ENCODE measurements at regions not wholly inside any gene's neighbourhood (a gene's known extent, or its start where the extent isn't known, plus 50 kb on each side); places are given as distances from the start of the nearest gene placed in this dataset.

DNA sequence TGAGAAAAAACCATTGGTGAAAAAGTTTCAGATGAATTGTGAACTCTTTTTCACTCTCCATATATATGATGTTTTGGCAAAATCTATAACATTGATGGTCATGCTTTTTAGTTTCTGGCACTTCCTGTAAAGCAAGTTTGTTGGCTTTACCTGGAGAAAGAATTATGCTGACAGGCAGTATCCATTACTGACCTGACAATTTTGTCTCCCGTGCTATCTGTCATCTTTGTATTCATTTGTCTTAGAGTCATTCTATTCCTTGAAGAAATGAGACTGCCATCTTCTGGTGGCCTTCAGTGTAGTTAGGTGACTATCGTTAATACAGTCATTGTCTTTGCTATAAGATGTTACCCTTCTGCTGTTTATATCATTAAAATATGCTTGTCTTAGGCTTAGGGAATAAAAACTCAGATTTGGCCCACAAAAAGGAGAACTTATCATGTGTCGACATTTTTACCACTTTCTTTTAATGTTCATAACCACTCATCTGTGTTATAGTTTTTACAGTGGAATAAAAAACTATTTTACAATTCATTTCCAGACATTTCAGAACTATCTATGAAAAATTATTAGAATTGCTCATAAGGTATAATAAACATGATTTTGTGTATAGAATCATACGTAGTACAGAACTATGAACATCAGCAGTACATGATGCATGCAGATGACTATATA, 707.0 kb downstream of the EPM2A start:
- DNase-seq (ENCODE audit: low read depth in 6 of 9, low spot score in 9 of 9): peak in 8 of 9 donors; percentile 4 to 60 (median 24)
- Histone ChIP-seq H3K27ac (ENCODE audit: low read depth in 1 of 2, low read length in 1 of 2) (no peak overlapping the region), H3K9me3 (ENCODE audit: control insufficient read depth in 2 of 2, insufficient read depth in 1 of 2, low read length in 1 of 2) (no peaks in the 10 kb centered on the region), H3K27me3 (ENCODE audit: control insufficient read depth in 2 of 2, insufficient read depth in 1 of 2, low read length in 1 of 2) (no peaks in the 10 kb centered on the region), H3K4me1 (ENCODE audit: control insufficient read depth in 2 of 2, insufficient read depth in 2 of 2, low read length in 2 of 2) (no peaks in the 10 kb centered on the region), H3K36me3 (ENCODE audit: control insufficient read depth in 2 of 2, insufficient read depth in 2 of 2, low read length in 1 of 2) (no peaks in the 10 kb centered on the region), H3K4me3 (ENCODE audit: low read length in 2 of 2) (no peak overlapping the region)
- 48% methylated on average over 4 of the region's 4 CpGs for WGBS

DNA sequence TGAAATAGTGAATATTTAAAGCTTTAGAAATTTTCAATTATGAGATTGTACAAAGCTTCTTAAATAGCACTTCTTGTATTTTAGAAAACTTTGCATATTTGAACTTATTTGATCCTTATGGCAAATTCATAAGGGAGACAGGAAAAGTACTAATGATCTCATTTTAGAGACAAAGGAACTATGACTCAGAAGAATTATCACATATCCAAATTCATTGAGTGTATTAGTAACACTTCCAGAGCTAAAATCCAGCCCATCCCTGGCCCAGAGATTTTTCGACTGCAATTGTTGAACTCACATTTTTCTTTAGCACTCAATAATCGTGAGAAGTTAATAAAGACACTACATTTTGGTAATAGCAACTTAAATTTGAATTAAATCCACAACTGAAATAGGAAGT, 704.3 kb downstream of the EPM2A start:
- Histone ChIP-seq H3K36me3 (ENCODE audit: control insufficient read depth in 2 of 2, insufficient read depth in 2 of 2, low read length in 1 of 2) (no peaks in the 10 kb centered on the region), H3K4me3 (ENCODE audit: low read length in 2 of 2) (no peak overlapping the region), H3K9me3 (ENCODE audit: control insufficient read depth in 2 of 2, insufficient read depth in 1 of 2, low read length in 1 of 2) (no peaks in the 10 kb centered on the region), H3K27ac (ENCODE audit: low read depth in 1 of 2, low read length in 1 of 2) (no peak overlapping the region), H3K27me3 (ENCODE audit: control insufficient read depth in 2 of 2, insufficient read depth in 1 of 2, low read length in 1 of 2) (no peaks in the 10 kb centered on the region), H3K4me1 (ENCODE audit: control insufficient read depth in 2 of 2, insufficient read depth in 2 of 2, low read length in 2 of 2) (no peaks in the 10 kb centered on the region)
- WGBS: 94% methylated on average over 2 of the region's 2 CpGs
- DNase-seq (ENCODE audit: low read depth in 6 of 9, low spot score in 9 of 9): no peak

GRCh38 chr6:145031962-145032361, 703.4 kb downstream of the EPM2A start:
- 85% methylated on average over 4 of the region's 4 CpGs for WGBS
- Histone ChIP-seq H3K9me3 (ENCODE audit: control insufficient read depth in 2 of 2, insufficient read depth in 1 of 2, low read length in 1 of 2) (no peaks in the 10 kb centered on the region), H3K4me1 (ENCODE audit: control insufficient read depth in 2 of 2, insufficient read depth in 2 of 2, low read length in 2 of 2) (no peaks in the 10 kb centered on the region), H3K27me3 (ENCODE audit: control insufficient read depth in 2 of 2, insufficient read depth in 1 of 2, low read length in 1 of 2) (no peaks in the 10 kb centered on the region), H3K27ac (ENCODE audit: low read depth in 1 of 2, low read length in 1 of 2) (no peak overlapping the region), H3K36me3 (ENCODE audit: control insufficient read depth in 2 of 2, insufficient read depth in 2 of 2, low read length in 1 of 2) (no peaks in the 10 kb centered on the region), H3K4me3 (ENCODE audit: low read length in 2 of 2) (no peak overlapping the region)
- DNase-seq (ENCODE audit: low read depth in 6 of 9, low spot score in 9 of 9): no peak

DNA sequence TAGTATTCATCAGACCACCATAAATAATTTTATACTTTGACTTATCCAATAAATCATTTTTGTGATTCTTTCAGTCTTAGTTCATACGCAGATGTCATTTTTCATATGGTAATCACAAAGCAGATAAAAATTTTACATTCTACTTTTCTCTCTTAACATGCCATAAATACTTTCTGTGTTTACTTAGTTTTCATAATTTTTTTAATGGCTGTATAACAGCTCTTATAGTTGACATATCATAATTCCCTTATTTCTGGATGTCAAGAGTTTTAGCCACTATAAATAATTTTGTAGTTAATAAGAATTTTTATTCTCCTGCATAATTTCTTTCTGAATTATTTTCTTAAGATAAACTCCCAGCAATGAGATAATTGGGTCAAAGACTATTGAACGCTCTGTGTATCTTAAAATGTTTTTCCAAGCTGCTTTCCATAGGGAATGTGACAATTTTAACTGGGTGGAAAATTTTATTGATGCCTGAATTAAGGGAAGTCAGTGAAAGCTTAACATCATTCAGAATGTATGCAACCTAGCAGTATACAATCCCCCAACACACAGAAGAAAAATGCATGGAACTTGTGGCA, 702.7 kb downstream of the EPM2A start:
- 96% methylated on average over 2 of the region's 2 CpGs for WGBS
- H3K9me3 ChIP-seq (ENCODE audit: control insufficient read depth in 2 of 2, insufficient read depth in 1 of 2, low read length in 1 of 2): no peaks in the 10 kb centered on the region
- H3K36me3 ChIP-seq (ENCODE audit: control insufficient read depth in 2 of 2, insufficient read depth in 2 of 2, low read length in 1 of 2): no peaks in the 10 kb centered on the region
- no peak overlapping the region for H3K27ac ChIP-seq (ENCODE audit: low read depth in 1 of 2, low read length in 1 of 2)
- H3K27me3 ChIP-seq (ENCODE audit: control insufficient read depth in 2 of 2, insufficient read depth in 1 of 2, low read length in 1 of 2): no peaks in the 10 kb centered on the region
- no peak overlapping the region for H3K4me3 ChIP-seq (ENCODE audit: low read length in 2 of 2)
- H3K4me1 ChIP-seq (ENCODE audit: control insufficient read depth in 2 of 2, insufficient read depth in 2 of 2, low read length in 2 of 2): no peaks in the 10 kb centered on the region
- no peak for DNase-seq (ENCODE audit: low read depth in 6 of 9, low spot score in 9 of 9)

DNA sequence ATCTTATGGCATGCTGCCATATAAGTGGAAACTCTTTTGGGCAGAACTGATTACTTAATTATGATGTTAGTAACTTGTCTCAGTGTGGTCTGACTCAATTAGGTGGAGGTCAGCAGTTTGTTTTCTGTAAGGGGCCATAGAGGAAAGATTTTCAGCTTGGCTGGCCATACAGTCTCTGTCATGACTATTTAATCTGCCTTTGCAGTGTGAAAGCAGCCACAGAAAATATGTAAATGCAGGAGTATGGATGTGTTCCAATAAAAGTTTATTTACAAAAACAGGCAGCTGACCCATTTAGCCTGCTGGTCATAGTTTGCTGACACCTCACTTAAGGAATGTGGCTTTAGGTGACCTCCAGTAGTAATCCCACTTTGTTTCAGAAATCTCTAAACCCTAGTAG, 700.7 kb downstream of the EPM2A start:
- no peak for DNase-seq (ENCODE audit: low read depth in 6 of 9, low spot score in 9 of 9)
- no peaks in the 10 kb centered on the region for H3K36me3 ChIP-seq (ENCODE audit: control insufficient read depth in 2 of 2, insufficient read depth in 2 of 2, low read length in 1 of 2)
- H3K9me3 ChIP-seq (ENCODE audit: control insufficient read depth in 2 of 2, insufficient read depth in 1 of 2, low read length in 1 of 2): no peaks in the 10 kb centered on the region
- H3K27me3 ChIP-seq (ENCODE audit: control insufficient read depth in 2 of 2, insufficient read depth in 1 of 2, low read length in 1 of 2): no peaks in the 10 kb centered on the region
- no peak overlapping the region for H3K4me3 ChIP-seq (ENCODE audit: low read length in 2 of 2)
- no peaks in the 10 kb centered on the region for H3K4me1 ChIP-seq (ENCODE audit: control insufficient read depth in 2 of 2, insufficient read depth in 2 of 2, low read length in 2 of 2)
- H3K27ac ChIP-seq (ENCODE audit: low read depth in 1 of 2, low read length in 1 of 2): no peak overlapping the region

GRCh38 chr6:145036236-145036635, 699.1 kb downstream of the EPM2A start:
- Histone ChIP-seq H3K36me3 (ENCODE audit: control insufficient read depth in 2 of 2, insufficient read depth in 2 of 2, low read length in 1 of 2) (no peaks in the 10 kb centered on the region), H3K27me3 (ENCODE audit: control insufficient read depth in 2 of 2, insufficient read depth in 1 of 2, low read length in 1 of 2) (no peaks in the 10 kb centered on the region), H3K4me1 (ENCODE audit: control insufficient read depth in 2 of 2, insufficient read depth in 2 of 2, low read length in 2 of 2) (no peaks in the 10 kb centered on the region), H3K4me3 (ENCODE audit: low read length in 2 of 2) (no peak overlapping the region), H3K9me3 (ENCODE audit: control insufficient read depth in 2 of 2, insufficient read depth in 1 of 2, low read length in 1 of 2) (no peaks in the 10 kb centered on the region), H3K27ac (ENCODE audit: low read depth in 1 of 2, low read length in 1 of 2) (no peak overlapping the region)
- 94% methylated on average over 5 of the region's 5 CpGs for WGBS
- DNase-seq (ENCODE audit: low read depth in 6 of 9, low spot score in 9 of 9): no peak

- Histone ChIP-seq H3K4me3 (ENCODE audit: low read length in 2 of 2) (no peak overlapping the region), H3K36me3 (ENCODE audit: control insufficient read depth in 2 of 2, insufficient read depth in 2 of 2, low read length in 1 of 2) (no peaks in the 10 kb centered on the region), H3K9me3 (ENCODE audit: control insufficient read depth in 2 of 2, insufficient read depth in 1 of 2, low read length in 1 of 2) (no peaks in the 10 kb centered on the region), H3K27ac (ENCODE audit: low read depth in 1 of 2, low read length in 1 of 2) (no peak overlapping the region), H3K4me1 (ENCODE audit: control insufficient read depth in 2 of 2, insufficient read depth in 2 of 2, low read length in 2 of 2) (no peaks in the 10 kb centered on the region), H3K27me3 (ENCODE audit: control insufficient read depth in 2 of 2, insufficient read depth in 1 of 2, low read length in 1 of 2) (no peaks in the 10 kb centered on the region)
- no peak for DNase-seq (ENCODE audit: low read depth in 6 of 9, low spot score in 9 of 9)
- WGBS: 88% methylated on average over 3 of the region's 3 CpGs
These were observed 698.3 kb downstream of the EPM2A start for GRCh38 chr6:145036848-145037567.

- no peaks in the 10 kb centered on the region for H3K27me3 ChIP-seq (ENCODE audit: control insufficient read depth in 2 of 2, insufficient read depth in 1 of 2, low read length in 1 of 2)
- no peak overlapping the region for H3K27ac ChIP-seq (ENCODE audit: low read depth in 1 of 2, low read length in 1 of 2)
- no peaks in the 10 kb centered on the region for H3K36me3 ChIP-seq (ENCODE audit: control insufficient read depth in 2 of 2, insufficient read depth in 2 of 2, low read length in 1 of 2)
- DNase-seq (ENCODE audit: low read depth in 6 of 9, low spot score in 9 of 9): no peak
- H3K9me3 ChIP-seq (ENCODE audit: control insufficient read depth in 2 of 2, insufficient read depth in 1 of 2, low read length in 1 of 2): no peaks in the 10 kb centered on the region
- H3K4me3 ChIP-seq (ENCODE audit: low read length in 2 of 2): no peak overlapping the region
- no peaks in the 10 kb centered on the region for H3K4me1 ChIP-seq (ENCODE audit: control insufficient read depth in 2 of 2, insufficient read depth in 2 of 2, low read length in 2 of 2)
- 97% methylated on average over 5 of the region's 5 CpGs for WGBS
These were observed 692.8 kb downstream of the EPM2A start for GRCh38 chr6:145042559-145042958.

- no peak overlapping the region for H3K27ac ChIP-seq (ENCODE audit: low read depth in 1 of 2, low read length in 1 of 2)
- H3K9me3 ChIP-seq (ENCODE audit: control insufficient read depth in 2 of 2, insufficient read depth in 1 of 2, low read length in 1 of 2): no peaks in the 10 kb centered on the region
- WGBS: 95% methylated on average over 5 of the region's 5 CpGs
- no peaks in the 10 kb centered on the region for H3K36me3 ChIP-seq (ENCODE audit: control insufficient read depth in 2 of 2, insufficient read depth in 2 of 2, low read length in 1 of 2)
- no peaks in the 10 kb centered on the region for H3K27me3 ChIP-seq (ENCODE audit: control insufficient read depth in 2 of 2, insufficient read depth in 1 of 2, low read length in 1 of 2)
- no peak for DNase-seq (ENCODE audit: low read depth in 6 of 9, low spot score in 9 of 9)
- no peak overlapping the region for H3K4me3 ChIP-seq (ENCODE audit: low read length in 2 of 2)
- H3K4me1 ChIP-seq (ENCODE audit: control insufficient read depth in 2 of 2, insufficient read depth in 2 of 2, low read length in 2 of 2): no peaks in the 10 kb centered on the region
These were observed 691.3 kb downstream of the EPM2A start for GRCh38 chr6:145043926-145044500.
